Glutamatergic neuron (in vitro differentiated cells): ENCODE measurements at regions not wholly inside any gene's neighbourhood (a gene's known extent, or its start where the extent isn't known, plus 50 kb on each side); places are given as distances from the start of the nearest gene placed in this dataset.

Experiments used
- DNase-seq: peaks from one replicate; pipeline ENCODE4 v3.0.0; 2022
- H3K27ac Mint-ChIP-seq: one replicate; pipeline ENCODE4 v1.8.0; 2020; ENCODE audit warnings: mild to moderate bottlenecking, mixed read lengths, inconsistent platforms; ENCODE audit not compliant: unreplicated experiment
- H3K27me3 Mint-ChIP-seq: one replicate; pipeline ENCODE4 v1.8.0; 2020; ENCODE audit warnings: mild to moderate bottlenecking, moderate library complexity, mixed read lengths, inconsistent platforms; ENCODE audit not compliant: unreplicated experiment
- H3K36me3 Mint-ChIP-seq: one replicate; pipeline ENCODE4 v1.8.0; 2020; ENCODE audit warnings: mild to moderate bottlenecking, mixed read lengths, inconsistent platforms; ENCODE audit not compliant: unreplicated experiment
- H3K4me1 Mint-ChIP-seq: one replicate; pipeline ENCODE4 v1.8.0; 2020; ENCODE audit warnings: mild to moderate bottlenecking, low read depth, mixed read lengths, inconsistent platforms; ENCODE audit not compliant: unreplicated experiment
- H3K4me3 Mint-ChIP-seq: one replicate; pipeline ENCODE4 v1.8.0; 2020; ENCODE audit warnings: mild to moderate bottlenecking, mixed read lengths, inconsistent platforms; ENCODE audit not compliant: unreplicated experiment
- H3K9me3 Mint-ChIP-seq: one replicate; pipeline ENCODE4 v1.8.0; 2020; ENCODE audit warnings: mild to moderate bottlenecking, moderate library complexity, mixed read lengths, inconsistent platforms; ENCODE audit not compliant: unreplicated experiment
- TF ChIP-seq, protein P1 (sequence below): fragments of 200-600 bp; sonication (generic); IDR thresholded peaks from one replicate; pipeline ENCODE4 v1.5.0; 2021; ENCODE audit not compliant: partially characterized antibody, unreplicated experiment

DNA sequence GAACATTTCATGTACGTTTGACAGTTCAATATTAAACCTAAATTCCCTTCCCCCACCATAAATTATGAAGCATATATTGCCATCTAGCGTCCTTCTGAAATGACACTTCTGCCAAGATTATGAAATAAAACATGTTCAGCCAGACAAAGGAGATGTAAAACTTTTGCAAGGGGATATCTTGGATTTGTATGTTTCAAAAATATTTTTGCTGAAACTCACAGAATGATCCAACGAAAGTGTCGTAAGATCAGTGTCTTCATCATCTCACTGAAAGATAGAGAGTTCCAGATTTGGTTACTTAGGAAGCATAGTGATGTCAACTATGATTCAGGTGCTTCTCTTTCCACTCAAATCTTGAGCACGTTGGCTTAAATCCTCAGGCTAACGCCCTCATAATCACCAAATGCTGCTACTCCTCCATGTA lies 904.3 kb downstream of the XPNPEP1 start:
- H3K4me3 Mint-ChIP-seq: no peak overlapping the region
- TF ChIP-seq, protein P1, sequence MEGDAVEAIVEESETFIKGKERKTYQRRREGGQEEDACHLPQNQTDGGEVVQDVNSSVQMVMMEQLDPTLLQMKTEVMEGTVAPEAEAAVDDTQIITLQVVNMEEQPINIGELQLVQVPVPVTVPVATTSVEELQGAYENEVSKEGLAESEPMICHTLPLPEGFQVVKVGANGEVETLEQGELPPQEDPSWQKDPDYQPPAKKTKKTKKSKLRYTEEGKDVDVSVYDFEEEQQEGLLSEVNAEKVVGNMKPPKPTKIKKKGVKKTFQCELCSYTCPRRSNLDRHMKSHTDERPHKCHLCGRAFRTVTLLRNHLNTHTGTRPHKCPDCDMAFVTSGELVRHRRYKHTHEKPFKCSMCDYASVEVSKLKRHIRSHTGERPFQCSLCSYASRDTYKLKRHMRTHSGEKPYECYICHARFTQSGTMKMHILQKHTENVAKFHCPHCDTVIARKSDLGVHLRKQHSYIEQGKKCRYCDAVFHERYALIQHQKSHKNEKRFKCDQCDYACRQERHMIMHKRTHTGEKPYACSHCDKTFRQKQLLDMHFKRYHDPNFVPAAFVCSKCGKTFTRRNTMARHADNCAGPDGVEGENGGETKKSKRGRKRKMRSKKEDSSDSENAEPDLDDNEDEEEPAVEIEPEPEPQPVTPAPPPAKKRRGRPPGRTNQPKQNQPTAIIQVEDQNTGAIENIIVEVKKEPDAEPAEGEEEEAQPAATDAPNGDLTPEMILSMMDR: no peak
- no peaks in the 10 kb centered on the region for H3K4me1 Mint-ChIP-seq
- no peaks in the 10 kb centered on the region for H3K36me3 Mint-ChIP-seq
- H3K27ac Mint-ChIP-seq: no peak overlapping the region
- DNase-seq: no peak
- H3K27me3 Mint-ChIP-seq: no peaks in the 10 kb centered on the region
- peaks cover 1% of the 10 kb centered on the region for H3K9me3 Mint-ChIP-seq

DNA sequence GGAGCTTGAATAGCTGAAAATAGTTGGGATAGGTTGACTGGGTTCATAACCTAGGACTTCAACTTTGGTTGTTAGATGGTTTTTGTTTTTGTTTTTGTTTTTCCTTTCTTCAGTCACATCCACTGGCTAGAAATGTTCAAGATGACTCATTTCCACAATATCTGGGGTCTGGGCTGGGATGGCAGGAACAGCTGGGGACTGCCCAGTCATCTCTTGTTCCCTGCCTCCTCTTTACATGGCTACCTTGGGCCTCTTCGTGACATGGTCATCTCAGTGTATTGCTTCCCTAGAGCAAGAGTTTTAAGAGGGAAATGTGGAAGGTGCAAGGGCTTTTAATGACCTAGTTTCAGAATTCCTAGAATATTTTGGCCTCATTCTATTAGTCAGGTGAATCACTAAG lies 915.8 kb downstream of the XPNPEP1 start:
- Mint-ChIP-seq H3K27me3 (no peaks in the 10 kb centered on the region), H3K4me3 (no peak overlapping the region), H3K4me1 (peaks cover 2% of the 10 kb centered on the region), H3K27ac (no peak overlapping the region), H3K9me3 (no peaks in the 10 kb centered on the region), H3K36me3 (no peaks in the 10 kb centered on the region)
- DNase-seq: no peak
- TF ChIP-seq, protein P1: no peak

DNA sequence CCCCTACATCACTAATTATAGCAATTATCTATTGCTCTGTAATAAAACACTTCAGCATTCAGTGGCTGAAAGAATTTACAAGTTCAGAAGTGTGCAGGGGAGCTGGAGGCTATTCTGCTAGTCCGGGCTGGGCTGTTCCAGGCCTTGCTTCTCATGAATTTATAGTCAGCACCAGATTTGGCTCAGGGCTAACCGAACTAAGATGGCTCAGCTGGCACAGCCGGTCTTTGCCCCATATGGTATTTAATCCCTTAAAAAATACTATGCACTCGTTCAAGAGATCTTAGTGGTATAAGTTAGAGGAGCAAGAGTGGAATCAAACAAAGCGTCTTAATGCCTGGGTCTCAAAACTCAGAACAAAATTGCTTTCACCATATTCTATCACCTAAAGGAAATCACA lies 932.9 kb downstream of the XPNPEP1 start:
- no peaks in the 10 kb centered on the region for H3K9me3 Mint-ChIP-seq
- no peaks in the 10 kb centered on the region for H3K36me3 Mint-ChIP-seq
- no peaks in the 10 kb centered on the region for H3K27me3 Mint-ChIP-seq
- DNase-seq: no peak
- H3K4me1 Mint-ChIP-seq: no peaks in the 10 kb centered on the region
- TF ChIP-seq, protein P1: no peak
- no peak overlapping the region for H3K27ac Mint-ChIP-seq
- H3K4me3 Mint-ChIP-seq: no peak overlapping the region

DNA sequence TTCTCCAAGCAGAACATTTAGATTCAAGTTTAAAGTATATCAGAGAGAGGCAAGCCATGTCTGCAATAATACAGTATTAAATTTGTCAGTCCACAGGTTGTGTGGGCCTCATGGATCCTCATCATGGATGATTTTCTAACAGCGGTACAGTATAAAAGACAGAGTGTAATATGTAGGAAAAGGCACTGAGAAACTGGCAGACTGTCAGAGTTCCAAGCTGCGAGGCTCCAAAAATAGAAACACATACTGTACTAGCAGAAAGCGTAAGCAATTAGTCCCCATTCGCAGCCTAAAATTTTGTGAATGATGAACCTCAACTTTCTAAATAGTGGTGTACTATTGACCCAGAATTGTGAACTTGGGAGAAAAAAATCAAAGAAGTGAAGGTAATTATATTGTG lies 933.3 kb downstream of the XPNPEP1 start:
- H3K4me3 Mint-ChIP-seq: no peak overlapping the region
- DNase-seq: no peak
- no peaks in the 10 kb centered on the region for H3K36me3 Mint-ChIP-seq
- no peaks in the 10 kb centered on the region for H3K4me1 Mint-ChIP-seq
- no peaks in the 10 kb centered on the region for H3K9me3 Mint-ChIP-seq
- no peak overlapping the region for H3K27ac Mint-ChIP-seq
- TF ChIP-seq, protein P1: no peak
- H3K27me3 Mint-ChIP-seq: no peaks in the 10 kb centered on the region

DNA sequence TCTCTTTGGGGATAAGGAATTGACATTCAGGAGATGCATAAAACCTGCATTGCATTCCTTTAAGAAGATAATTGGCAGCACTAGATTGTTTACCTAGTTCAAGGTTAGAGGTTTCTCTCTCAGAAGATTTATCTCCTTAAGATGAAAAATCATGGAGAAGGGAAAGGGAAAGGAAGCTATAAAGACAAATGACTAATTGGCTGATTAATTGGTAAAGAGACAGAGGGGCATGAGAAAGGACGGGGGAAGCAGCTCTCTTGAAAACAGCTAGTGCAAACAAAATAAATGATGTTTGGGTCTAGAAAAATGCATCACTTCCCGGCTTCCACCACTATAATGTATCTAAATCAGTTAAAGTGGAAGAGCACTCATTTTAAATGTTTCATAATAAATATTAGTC lies 941.2 kb downstream of the XPNPEP1 start:
- Mint-ChIP-seq H3K27me3 (no peaks in the 10 kb centered on the region), H3K27ac (no peak overlapping the region), H3K4me1 (no peaks in the 10 kb centered on the region), H3K9me3 (no peaks in the 10 kb centered on the region), H3K4me3 (no peak overlapping the region), H3K36me3 (no peaks in the 10 kb centered on the region)
- TF ChIP-seq, protein P1: no peak
- no peak for DNase-seq
